ENCODE measurements at regions not wholly inside any gene's neighbourhood (a gene's known extent, or its start where the extent isn't known, plus 50 kb on each side); places are given as distances from the start of the nearest gene placed in this dataset.
"Not testable (repeated sequence)": the region's sequence is repeated elsewhere in the genome, so short reads cannot be mapped to it uniquely, and the experiment has no call there.

- DNase-seq (ENCODE audit: low spot score) = no peak
These were observed 142.8 kb upstream of the RAI2 start for GRCh38 chrX:18003876-18004275.

- no peak for DNase-seq (ENCODE audit: low spot score)
These were observed 141.7 kb upstream of the RAI2 start for GRCh38 chrX:18002791-18003190.

DNA sequence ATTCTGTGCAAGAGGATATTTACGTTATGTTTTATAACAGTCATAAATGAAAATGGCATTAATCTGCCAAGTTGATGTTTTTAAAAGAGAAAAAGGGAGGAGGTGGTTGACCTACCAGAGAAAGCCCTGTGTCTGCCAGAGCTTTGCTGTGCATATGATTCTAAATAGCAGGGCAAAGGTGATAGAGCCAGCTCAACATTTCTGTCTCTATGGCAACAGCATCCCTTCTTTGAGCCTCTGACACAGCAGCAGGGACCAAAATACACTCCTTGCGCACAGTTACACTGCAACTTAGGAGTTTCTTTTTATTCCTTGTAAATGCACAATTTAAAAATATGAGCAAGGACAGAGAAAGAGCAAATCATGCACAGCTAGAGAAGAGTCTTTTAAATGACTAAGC, 133.3 kb upstream of the RAI2 start:
- DNase-seq (ENCODE audit: low spot score) = no peak

GRCh38 chrX:17993062-17993461, 132.0 kb upstream of the RAI2 start:
- no peak for DNase-seq (ENCODE audit: low spot score)

- no peak for DNase-seq (ENCODE audit: low spot score)
These were observed 129.4 kb upstream of the RAI2 start for GRCh38 chrX:17990532-17990931.

DNA sequence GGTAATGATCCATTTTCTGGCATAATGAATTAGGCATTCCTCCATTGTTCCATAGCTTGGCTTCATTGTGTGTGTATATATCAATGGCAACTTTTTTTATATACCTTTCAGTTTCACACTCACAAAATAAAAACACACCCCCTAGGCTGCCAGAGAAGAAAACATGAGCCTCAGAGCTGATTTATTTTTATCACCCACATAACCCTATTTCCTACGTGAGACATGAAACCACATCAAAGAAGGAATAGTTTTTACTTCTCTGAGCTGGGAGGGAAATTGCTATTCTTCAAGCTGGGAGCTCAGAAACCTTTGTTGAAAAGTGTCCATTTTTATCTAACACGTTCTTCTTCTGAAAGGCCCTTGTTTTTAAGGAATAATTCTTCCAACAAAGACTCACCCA, 126.7 kb upstream of the RAI2 start:
- DNase-seq (ENCODE audit: low spot score) = no peak

GRCh38 chrX:17986977-17987376, 125.9 kb upstream of the RAI2 start:
- no peak for DNase-seq (ENCODE audit: low spot score)

- DNase-seq (ENCODE audit: low spot score) = no peak
These were observed 125.3 kb upstream of the RAI2 start for GRCh38 chrX:17986440-17986839.

DNA sequence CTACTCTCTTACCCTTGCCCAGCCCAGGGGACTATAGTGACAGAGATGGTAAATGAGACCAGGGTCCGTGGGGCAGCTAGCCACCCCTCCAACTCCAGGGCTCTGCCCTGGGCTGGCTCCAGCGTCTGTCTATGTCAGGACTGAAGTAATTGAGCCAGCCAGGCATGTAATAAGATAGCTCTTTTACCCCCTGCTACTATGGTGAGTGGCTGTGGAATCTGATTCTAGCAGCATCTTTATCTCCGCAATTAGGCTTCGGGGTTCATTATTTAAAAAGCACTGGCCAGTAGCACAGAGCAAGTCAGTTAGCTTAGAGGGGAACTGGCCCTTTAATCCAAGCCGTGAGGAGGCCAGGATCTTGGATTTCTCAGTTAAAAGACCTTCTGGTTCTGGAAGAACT, 123.3 kb upstream of the RAI2 start:
- no peak for DNase-seq (ENCODE audit: low spot score)

GRCh38 chrX:17983389-17983788, 122.3 kb upstream of the RAI2 start:
- DNase-seq (ENCODE audit: low spot score) = no peak

GRCh38 chrX:17977696-17978095, 116.6 kb upstream of the RAI2 start:
- DNase-seq (ENCODE audit: low spot score) = no peak

- no peak for DNase-seq (ENCODE audit: low spot score)
These were observed 115.9 kb upstream of the RAI2 start for GRCh38 chrX:17976955-17977354.

GRCh38 chrX:17975349-17975748, 114.3 kb upstream of the RAI2 start:
- DNase-seq (ENCODE audit: low spot score) = not testable (repeated sequence)

DNA sequence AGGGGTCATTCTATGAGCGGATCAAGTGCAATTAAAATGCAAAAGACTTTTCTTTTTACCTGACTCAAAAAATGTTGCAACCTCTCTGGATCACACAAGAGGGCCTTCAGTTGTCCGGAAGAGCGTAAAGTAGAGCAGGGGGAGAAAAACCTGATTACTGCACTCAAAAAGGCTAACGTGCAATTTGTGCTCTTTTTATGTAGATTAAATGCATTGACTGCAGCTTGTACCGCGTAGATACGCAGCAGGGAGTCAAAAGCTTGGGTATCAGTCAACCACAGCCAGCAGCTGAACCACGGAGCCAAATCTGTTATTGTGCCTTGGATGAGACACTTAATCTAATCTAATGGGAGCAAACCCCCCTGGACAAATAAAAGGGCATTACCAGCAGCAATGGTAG, 107.3 kb upstream of the RAI2 start:
- DNase-seq (ENCODE audit: low spot score) = no peak

- DNase-seq (ENCODE audit: low spot score) = no peak
These were observed 106.8 kb upstream of the RAI2 start for GRCh38 chrX:17967888-17968287.

DNA sequence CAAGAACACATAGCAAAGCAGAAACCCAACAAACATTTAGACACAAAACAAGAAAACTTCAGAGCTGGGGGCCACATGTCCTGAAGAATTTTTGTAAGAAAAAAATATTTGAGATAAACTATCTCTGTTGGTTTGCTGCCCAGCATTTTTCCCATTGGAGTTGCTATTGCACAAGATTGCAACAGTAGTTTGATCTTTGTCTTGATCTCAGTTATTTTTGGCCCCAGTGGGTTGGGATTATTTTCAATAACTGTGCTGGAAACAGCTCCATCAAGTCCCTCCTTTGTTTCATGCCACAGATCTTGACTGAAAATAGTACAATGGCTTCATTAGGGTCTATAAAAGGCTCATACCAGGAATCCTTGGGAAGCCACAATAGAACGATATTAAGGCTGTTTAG, 103.8 kb upstream of the RAI2 start:
- DNase-seq (ENCODE audit: low spot score) = no peak

GRCh38 chrX:17960891-17961290, 99.8 kb upstream of the RAI2 start:
- DNase-seq (ENCODE audit: low spot score) = no peak

GRCh38 chrX:17944833-17945497, 83.9 kb upstream of the RAI2 start:
- DNase-seq (ENCODE audit: low spot score) = peak; percentile 7

DNA sequence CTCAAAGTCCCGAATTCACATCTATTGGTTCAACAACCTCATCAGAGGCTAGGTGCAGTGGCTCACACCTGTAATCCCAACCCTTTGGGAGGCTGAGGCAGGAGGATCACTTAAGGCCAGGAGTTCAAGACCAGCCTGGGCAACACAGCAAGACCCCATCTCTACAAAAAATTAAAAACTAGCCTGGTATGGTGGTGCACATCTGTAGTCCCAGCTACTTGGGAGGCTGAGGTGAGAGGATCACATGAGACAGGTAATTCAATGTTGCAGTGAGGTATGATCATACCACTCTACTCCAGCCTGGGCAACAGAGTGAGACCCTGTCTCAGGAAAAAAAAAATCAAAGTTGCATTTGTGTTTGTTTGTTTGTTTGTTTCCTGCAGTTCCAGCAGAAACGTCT, 80.1 kb upstream of the RAI2 start:
- not testable (repeated sequence) for DNase-seq (ENCODE audit: low spot score)

DNA sequence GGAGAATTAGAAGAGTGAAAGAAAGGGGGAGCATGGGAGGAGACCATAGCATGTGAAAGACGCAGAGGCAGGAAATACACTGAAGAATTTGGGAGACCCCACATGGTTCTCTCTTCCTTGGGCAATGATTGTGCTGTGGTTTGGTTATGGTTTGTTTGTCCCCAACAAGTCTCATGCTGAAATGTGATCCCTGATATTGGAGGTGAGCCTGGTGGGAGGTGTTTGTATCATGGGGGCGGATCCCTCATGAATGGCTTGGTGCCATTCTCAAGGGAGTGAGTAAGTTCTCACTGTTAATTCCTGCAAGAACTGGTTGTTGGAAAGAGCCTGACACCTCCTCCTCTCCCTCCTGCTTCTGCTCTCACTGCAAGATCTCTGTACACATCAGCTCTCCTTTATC, 78.6 kb upstream of the RAI2 start:
- DNase-seq (ENCODE audit: low spot score) = no peak

DNA sequence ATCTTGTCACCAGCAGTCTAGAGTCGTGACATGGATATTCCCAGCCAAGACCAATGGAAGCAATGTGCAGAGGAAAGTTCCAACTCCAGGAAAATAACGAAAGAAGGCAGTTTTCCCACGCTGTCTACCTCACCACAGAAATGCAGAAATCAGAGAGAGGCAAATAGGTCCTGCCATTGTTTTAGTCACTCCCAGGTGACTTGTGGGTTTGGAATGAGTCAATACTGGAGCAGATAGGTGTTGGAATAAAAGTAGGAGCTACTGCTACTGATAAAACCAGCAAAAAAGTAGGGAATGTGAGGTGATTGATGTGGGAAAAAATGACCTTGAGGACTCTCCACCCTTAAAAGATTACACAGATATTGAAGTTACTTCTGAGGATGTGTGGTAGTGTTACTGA, 72.8 kb upstream of the RAI2 start:
- no peak for DNase-seq (ENCODE audit: low spot score)

DNA sequence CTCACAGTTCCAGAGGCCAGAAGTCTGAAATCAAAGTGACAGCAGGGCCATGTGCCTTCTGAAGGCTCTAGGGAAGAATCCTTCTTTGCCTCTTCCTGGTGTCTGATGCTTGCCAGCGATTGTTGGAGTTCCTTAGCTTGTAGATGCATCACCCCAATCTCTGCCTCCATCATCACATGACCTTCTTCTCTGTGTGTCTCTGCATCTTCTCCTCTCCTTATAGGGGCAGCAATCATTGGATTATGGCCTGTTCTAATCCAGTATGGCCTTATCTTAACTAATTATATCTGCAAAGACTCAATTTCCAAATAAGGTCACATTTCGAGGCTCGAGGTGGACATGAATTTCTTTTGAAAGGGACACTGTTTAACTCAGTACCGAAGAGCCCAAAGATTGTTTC, 71.7 kb upstream of the RAI2 start:
- no peak for DNase-seq (ENCODE audit: low spot score)

GRCh38 chrX:17931855-17932254, 70.8 kb upstream of the RAI2 start:
- no peak for DNase-seq (ENCODE audit: low spot score)

DNA sequence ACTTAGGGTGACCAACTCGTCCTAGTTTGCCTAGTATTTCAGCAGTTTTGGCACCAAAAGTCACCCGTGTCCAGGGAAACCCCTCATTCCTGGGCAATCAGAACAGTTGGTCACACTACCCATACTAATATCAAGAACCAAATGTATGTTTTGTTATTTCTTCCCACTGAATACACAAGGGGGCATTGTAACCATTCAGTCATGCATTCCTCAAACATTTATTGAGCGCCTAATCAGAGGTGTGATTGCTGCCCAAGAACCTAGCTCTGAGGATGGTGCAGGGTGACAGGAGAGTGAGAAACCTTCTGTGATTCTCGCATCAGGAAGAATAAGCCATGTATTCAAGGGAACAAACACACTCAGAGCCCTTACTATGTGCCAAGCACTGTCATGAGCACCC, 69.8 kb upstream of the RAI2 start:
- no peak for DNase-seq (ENCODE audit: low spot score)

GRCh38 chrX:17923546-17923945, 62.4 kb upstream of the RAI2 start:
- peak; percentile 15 for DNase-seq (ENCODE audit: low spot score)

Data from A172 (cell line).